ENCODE measurements at regions not wholly inside any gene's neighbourhood (a gene's known extent, or its start where the extent isn't known, plus 50 kb on each side); places are given as distances from the start of the nearest gene placed in this dataset.
"Not testable (repeated sequence)": the region's sequence is repeated elsewhere in the genome, so short reads cannot be mapped to it uniquely, and the experiment has no call there.

GRCh38 chr5:89173528-89173927, 290.5 kb upstream of the MEF2C start:
- no peak for DNase-seq (ENCODE audit: low read depth)

GRCh38 chr5:89168766-89169165, 285.8 kb upstream of the MEF2C start:
- DNase-seq (ENCODE audit: low read depth): no peak

DNA sequence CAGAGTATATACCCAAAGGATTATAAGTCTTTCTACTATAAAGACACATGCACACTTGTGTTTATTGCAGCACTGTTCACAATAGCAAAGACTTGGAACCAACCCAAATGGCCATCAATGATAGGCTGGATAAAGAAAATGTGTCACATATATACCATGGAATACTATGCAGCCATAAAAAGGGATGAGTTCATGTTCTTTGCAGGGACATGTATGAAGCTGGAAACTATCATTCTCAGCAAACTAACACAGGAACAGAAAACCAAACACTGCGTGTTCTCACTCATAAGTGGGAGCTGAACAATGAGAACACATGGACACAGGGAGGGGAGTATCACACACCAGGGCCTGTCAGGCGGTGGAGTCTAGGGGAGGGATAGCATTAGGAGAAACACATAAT, 281.7 kb upstream of the MEF2C start:
- not testable (repeated sequence) for DNase-seq (ENCODE audit: low read depth)

DNA sequence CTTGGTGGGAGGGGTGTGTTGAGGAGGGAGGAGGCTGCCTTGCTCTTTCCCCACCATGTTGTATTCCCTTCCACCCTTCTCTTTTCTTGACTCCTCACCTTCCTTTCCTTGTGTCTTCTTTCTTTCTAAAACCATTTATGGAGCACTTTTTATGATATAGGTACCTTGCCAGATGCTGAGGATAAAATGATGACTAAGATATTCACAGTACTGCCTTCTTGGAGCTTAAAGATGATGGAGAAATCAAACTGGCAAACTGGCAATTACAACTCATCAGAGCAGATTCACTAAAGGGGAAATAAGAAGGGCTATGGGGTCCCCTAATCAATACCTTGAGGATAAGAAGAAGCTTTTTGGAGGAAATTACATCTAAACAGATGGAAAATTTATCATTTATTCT, 273.2 kb upstream of the MEF2C start:
- DNase-seq (ENCODE audit: low read depth): no peak

DNA sequence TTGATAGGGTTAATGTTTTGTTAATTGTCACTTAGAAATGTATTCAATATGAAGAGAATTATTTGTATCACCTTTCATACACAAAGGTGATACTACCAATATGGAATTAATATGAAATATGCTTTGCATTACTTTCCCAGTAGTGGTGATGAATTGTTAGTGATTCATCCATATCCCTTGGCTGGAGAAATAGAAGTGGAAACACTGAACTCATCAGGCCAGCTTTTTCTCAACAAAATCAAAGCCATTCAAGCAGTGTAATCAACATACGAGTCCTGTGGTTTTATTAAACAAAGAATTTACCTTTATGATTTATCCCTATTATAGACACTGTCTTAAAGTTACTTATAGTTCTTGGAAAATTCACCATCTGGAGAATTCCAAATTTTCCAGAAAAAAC, 264.0 kb upstream of the MEF2C start:
- no peak for DNase-seq (ENCODE audit: low read depth)

DNA sequence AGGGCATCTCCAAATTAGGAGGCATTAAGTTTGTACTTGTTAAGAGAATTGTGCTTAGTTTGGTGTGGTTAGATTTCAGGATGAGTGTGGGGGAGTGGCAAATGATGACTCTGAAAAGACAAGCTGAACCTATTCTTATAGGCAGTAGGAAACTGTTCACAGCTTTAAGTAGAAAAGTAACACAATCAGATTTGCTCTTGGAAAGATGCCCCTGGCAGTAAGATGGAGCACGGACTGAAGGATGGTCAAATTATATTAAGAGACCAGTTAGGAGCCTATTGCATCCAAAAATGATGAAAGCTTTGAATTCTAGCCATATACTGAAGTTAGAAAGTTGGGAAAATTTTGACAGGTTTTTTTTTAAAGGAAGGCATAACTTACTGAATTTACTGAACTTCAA, 254.2 kb upstream of the MEF2C start:
- no peak for DNase-seq (ENCODE audit: low read depth)

DNA sequence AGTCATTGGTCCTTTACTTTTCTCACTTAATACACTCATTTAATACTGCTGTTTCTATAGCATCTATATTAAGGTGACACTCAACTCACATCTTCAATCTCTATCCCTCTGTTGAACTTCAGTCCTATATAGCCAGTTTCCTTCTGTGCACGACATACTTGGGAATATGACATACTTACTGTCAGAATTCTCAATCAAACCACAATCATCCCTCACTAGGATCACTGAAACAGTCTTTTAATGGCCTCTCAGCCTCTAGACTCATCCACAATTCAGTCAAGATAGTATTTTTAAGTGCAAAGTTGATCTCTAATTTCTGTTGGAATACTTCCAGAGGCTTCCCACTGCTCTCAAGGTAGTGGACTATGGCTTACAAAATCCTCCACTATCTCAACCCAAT, 251.0 kb upstream of the MEF2C start:
- no peak for DNase-seq (ENCODE audit: low read depth)

DNA sequence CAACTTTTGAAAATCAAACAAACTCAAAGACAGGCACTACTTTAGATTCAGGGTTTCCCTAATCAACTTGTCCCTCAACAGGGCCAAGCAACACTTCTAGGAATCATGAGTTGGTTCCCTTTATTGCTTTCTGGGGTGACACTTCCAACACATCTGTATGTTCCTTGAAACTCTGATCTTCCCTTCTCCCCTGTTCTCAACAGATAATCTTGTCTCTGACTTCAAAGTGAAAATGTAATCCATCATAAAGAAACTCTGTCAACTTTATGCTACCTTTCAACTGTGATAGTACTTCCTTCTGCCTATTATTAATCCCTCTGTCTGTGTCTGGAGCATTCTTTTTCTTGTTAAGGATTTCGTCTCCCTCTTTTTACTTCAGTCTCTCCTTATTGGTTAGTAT, 250.1 kb upstream of the MEF2C start:
- DNase-seq (ENCODE audit: low read depth): no peak

DNA sequence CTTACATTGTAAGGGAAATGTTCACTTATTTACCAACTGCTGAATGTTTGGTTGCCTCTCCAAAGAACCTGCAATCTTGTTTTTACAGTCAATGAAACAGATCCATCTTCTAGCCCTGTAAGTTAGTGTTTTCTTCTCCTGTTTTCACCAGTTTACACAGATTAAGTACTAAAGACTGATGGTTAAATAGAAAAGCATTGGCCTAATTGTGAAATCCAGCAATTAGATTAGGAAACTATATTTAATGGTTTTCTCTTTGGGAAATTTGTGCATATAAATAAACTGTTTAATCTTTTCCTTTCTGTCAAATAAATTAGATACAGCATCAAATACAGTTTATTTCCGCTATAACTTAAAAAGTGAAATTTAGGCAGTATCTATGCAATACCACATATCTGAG, 247.9 kb upstream of the MEF2C start:
- DNase-seq (ENCODE audit: low read depth): no peak

DNA sequence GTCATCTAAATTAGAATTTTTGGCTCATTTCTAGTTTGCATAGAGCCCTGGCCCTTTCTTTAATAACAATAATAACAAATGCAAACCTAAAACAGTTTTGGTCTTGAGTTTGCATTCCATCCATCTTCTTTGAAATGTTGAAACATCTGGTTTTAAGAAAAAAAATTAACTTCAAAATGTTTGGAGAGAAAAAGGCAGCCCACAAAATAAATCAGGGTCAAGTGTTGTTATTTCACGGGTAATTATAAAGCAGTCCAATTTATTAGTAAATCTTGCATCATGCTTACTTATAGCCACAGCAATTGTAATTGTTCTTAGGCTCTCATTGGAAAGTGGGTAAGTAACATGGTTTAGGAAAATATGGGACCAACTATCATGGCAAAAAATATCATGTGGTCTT, 247.0 kb upstream of the MEF2C start:
- no peak for DNase-seq (ENCODE audit: low read depth)

- no peak for DNase-seq (ENCODE audit: low read depth)
Measured at GRCh38 chr5:89128906-89129625, 246.1 kb upstream of the MEF2C start.

DNA sequence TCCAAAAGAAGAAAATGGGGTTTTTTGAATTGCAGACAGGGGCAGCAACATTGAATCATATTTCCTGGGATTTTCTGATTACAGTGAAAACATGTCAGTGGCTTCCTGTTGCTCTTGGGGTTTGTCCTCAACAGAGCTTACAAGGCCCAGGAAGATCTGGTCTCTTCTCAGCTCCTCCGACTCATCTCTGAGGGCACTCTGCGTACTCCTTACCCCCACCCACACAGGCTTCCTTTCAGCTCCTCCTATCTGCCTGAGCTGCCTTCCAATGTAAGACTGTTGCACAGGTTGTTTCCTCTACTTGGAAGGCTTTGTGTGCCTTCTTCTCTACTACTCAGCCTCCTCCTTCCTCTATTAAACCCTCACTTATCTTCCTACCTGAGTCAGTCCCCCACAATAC, 245.1 kb upstream of the MEF2C start:
- peak; percentile 81 for DNase-seq (ENCODE audit: low read depth)

GRCh38 chr5:89127191-89127590, 244.2 kb upstream of the MEF2C start:
- DNase-seq (ENCODE audit: low read depth): no peak

DNA sequence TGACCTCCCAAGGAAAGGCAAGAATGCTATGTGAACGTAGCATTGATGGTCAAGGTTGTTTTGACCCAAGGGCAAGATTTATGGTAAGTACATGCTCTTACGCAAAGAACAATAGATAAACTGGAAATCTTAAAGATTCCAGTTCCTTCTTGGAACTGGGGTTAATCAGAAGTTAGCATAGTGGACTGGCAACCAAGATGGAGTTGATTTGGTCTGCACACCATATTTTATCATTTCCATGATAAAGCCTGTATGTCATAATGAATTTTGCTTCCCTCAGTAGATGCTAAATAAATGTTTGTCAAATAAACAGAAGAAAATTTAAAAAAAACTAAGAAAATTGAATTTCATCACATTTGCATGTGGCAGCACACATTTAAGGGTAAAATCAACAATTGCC, 242.4 kb upstream of the MEF2C start:
- no peak for DNase-seq (ENCODE audit: low read depth)

DNA sequence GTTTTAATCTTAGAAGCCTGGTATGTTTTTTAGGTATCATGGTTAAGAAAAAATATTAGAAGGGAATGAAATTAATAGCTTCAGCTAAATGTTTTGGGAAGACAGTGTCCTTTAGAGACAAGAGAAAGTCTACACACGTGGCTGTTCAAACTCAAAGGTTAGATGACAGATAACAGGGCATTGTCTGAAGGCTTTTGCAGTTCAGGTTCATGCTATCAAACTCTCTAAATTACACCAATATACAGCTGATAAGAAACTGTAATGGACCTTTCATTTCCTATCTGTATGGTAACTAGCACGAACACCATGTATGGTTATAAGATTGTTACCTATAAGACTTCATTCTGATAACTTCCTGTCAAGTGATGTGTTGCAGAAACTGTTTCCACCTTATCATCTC, 240.6 kb upstream of the MEF2C start:
- DNase-seq (ENCODE audit: low read depth): no peak

- DNase-seq (ENCODE audit: low read depth): no peak
Measured at GRCh38 chr5:89120719-89121118, 237.7 kb upstream of the MEF2C start.

DNA sequence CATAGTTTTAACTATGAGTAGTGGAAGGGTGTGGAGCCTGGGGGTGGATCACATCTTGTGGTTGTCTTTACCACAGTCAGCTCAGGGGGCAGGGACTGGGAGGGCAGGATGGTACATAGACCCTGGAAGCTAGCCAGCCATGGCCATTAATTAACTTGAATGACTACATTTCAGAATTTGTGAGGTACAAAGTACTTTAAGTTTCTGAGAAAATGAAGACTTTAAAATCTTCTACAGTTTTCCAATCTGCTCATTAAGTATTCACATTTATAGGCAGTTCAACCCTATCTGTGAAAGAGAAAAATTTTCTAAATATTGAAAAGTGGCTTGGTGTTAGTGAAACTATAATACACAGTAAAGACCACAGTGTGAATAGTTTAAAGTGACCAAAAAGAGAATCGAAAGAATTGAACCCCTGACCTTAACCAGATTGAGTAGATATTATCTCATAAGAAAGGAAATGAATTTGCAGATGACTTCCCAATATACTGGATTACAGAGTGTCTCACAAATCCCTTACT, 234.2 kb upstream of the MEF2C start:
- DNase-seq (ENCODE audit: low read depth): peak; percentile 41

GRCh38 chr5:89110916-89111646, 228.1 kb upstream of the MEF2C start:
- peak; percentile 45 for DNase-seq (ENCODE audit: low read depth)

- DNase-seq (ENCODE audit: low read depth): no peak
Measured at GRCh38 chr5:89106480-89106879, 223.5 kb upstream of the MEF2C start.

DNA sequence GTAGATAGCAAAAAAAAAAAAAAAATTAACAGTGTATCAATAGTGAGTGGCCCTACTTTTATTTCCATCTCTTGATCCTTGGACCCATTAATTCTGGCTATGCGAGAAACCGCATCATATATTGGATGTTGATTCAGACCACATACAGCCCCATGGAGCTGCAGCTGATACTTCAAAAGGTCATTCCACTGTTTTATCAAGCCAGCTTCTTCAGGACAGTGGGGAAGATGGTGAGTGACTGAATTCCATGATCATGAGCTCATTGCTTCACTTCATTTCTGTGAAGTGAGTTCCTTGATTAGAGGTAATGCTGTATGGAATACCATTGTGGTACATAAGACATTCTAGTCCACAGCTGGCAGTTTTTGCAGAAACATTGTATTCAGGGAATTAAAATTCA, 222.9 kb upstream of the MEF2C start:
- DNase-seq (ENCODE audit: low read depth): peak; percentile 46

GRCh38 chr5:89105171-89105695, 222.2 kb upstream of the MEF2C start:
- peak; percentile 32 for DNase-seq (ENCODE audit: low read depth)

GRCh38 chr5:89098199-89098756, 215.3 kb upstream of the MEF2C start:
- no peak for DNase-seq (ENCODE audit: low read depth)

Data from HT1080 (cell line).